ENCODE measurements at regions not wholly inside any gene's neighbourhood (a gene's known extent, or its start where the extent isn't known, plus 50 kb on each side); places are given as distances from the start of the nearest gene placed in this dataset.

DNA sequence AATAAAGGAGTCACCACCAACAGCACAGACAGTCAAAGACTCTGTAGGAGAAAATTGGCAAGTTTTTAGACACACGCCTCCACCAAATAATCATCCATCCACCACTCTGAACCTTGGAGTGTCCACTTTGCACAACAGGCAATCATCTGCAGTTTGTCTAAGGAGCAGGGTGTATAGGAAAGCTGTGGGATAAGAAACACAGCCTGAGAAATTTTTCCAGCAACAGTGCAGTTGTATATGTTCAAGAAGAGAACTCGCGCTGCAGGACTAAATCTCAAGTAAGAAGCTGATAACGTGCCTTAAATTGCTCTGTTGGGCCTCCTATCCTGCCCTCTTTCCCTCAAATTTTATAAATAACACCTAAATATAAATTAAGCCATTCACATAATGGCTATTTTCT, 136.7 kb upstream of the PPARGC1A start:
- POLR2A ChIA-PET, result no interaction called here
- TF ChIP-seq EZH2phosphoT487 (IDR thresholded peaks at IDR 0.05; ENCODE audit: borderline replicate concordance, low read depth, low read length), result no peak
- TF ChIP-seq, protein P1, sequence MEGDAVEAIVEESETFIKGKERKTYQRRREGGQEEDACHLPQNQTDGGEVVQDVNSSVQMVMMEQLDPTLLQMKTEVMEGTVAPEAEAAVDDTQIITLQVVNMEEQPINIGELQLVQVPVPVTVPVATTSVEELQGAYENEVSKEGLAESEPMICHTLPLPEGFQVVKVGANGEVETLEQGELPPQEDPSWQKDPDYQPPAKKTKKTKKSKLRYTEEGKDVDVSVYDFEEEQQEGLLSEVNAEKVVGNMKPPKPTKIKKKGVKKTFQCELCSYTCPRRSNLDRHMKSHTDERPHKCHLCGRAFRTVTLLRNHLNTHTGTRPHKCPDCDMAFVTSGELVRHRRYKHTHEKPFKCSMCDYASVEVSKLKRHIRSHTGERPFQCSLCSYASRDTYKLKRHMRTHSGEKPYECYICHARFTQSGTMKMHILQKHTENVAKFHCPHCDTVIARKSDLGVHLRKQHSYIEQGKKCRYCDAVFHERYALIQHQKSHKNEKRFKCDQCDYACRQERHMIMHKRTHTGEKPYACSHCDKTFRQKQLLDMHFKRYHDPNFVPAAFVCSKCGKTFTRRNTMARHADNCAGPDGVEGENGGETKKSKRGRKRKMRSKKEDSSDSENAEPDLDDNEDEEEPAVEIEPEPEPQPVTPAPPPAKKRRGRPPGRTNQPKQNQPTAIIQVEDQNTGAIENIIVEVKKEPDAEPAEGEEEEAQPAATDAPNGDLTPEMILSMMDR (conservative IDR thresholded peaks at IDR 0.05; ENCODE audit: low read length), result no peak
- intact Hi-C loops (cut with micrococcal nuclease; ENCODE audit: unreplicated experiment), result no loop called here
- Histone ChIP-seq H3K79me2 (ENCODE audit: insufficient read depth, low read depth, low read length) (no peaks in the 10 kb centered on the region), H3K4me2 (ENCODE audit: low read length) (no peak overlapping the region), H3K9me2 (ENCODE audit: insufficient read depth, low read length) (no peaks in the 10 kb centered on the region), H3K4me3 (ENCODE audit: low read depth, low read length, poor library complexity, severe bottlenecking) (no peak overlapping the region), H2AFZ (ENCODE audit: low read length) (no peak overlapping the region), H3K9me3 (ENCODE audit: low read length) (no peaks in the 10 kb centered on the region), H3K4me1 (ENCODE audit: insufficient read depth, low read length, poor library complexity, severe bottlenecking) (no peaks in the 10 kb centered on the region), H3K27ac (ENCODE audit: low read depth, low read length, poor library complexity, severe bottlenecking) (no peak overlapping the region), H3K36me3 (ENCODE audit: insufficient read depth, low read length) (no peaks in the 10 kb centered on the region), H4K20me1 (ENCODE audit: insufficient read depth, low read length) (no peaks in the 10 kb centered on the region)
- DNase-seq (ENCODE audit: low spot score), result no peak
- BruUV-seq (replicated peaks), result no TSS peak
- CTCF ChIA-PET (ENCODE audit: unreplicated experiment), result no interaction called here

DNA sequence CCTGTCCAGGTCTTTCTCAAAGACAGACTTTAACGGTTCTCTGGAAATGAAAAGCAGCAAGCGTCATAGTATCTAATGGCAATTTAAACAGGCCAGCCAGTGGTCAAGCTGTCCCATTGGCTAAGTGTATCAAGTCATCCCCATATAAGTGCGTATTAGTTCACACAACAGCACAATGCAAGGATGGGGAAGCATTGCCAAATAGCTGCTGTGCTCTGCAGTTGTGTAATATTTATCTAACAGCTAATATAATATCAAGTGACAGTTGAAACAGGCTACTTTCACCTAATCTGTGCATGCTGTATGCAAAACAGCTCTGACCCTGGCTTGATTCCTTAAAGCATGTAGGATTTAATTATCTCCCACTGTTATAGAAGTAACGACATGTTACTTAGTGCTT, 134.8 kb upstream of the PPARGC1A start:
- H3K36me3 ChIP-seq (ENCODE audit: insufficient read depth, low read length), result no peaks in the 10 kb centered on the region
- no peak overlapping the region for H3K27ac ChIP-seq (ENCODE audit: low read depth, low read length, poor library complexity, severe bottlenecking)
- H3K9me3 ChIP-seq (ENCODE audit: low read length), result no peaks in the 10 kb centered on the region
- H4K20me1 ChIP-seq (ENCODE audit: insufficient read depth, low read length), result no peaks in the 10 kb centered on the region
- TF ChIP-seq EZH2phosphoT487 (IDR thresholded peaks at IDR 0.05; ENCODE audit: borderline replicate concordance, low read depth, low read length), result no peak
- TF ChIP-seq, protein P1 (conservative IDR thresholded peaks at IDR 0.05; ENCODE audit: low read length), result no peak
- H3K4me3 ChIP-seq (ENCODE audit: low read depth, low read length, poor library complexity, severe bottlenecking), result no peak overlapping the region
- intact Hi-C loops (cut with micrococcal nuclease; ENCODE audit: unreplicated experiment), result no loop called here
- CTCF ChIA-PET (ENCODE audit: unreplicated experiment), result no interaction called here
- H2AFZ ChIP-seq (ENCODE audit: low read length), result no peak overlapping the region
- no peaks in the 10 kb centered on the region for H3K9me2 ChIP-seq (ENCODE audit: insufficient read depth, low read length)
- no peaks in the 10 kb centered on the region for H3K4me1 ChIP-seq (ENCODE audit: insufficient read depth, low read length, poor library complexity, severe bottlenecking)
- BruUV-seq (replicated peaks), result no TSS peak
- POLR2A ChIA-PET, result no interaction called here
- no peaks in the 10 kb centered on the region for H3K79me2 ChIP-seq (ENCODE audit: insufficient read depth, low read depth, low read length)
- H3K4me2 ChIP-seq (ENCODE audit: low read length), result no peak overlapping the region
- no peak for DNase-seq (ENCODE audit: low spot score)

- intact Hi-C loops (cut with micrococcal nuclease; ENCODE audit: unreplicated experiment), result no loop called here
- no peaks in the 10 kb centered on the region for H3K36me3 ChIP-seq (ENCODE audit: insufficient read depth, low read length)
- H2AFZ ChIP-seq (ENCODE audit: low read length), result no peak overlapping the region
- no peaks in the 10 kb centered on the region for H3K9me3 ChIP-seq (ENCODE audit: low read length)
- H3K9me2 ChIP-seq (ENCODE audit: insufficient read depth, low read length), result no peaks in the 10 kb centered on the region
- H3K27ac ChIP-seq (ENCODE audit: low read depth, low read length, poor library complexity, severe bottlenecking), result no peak overlapping the region
- ChIA-PET POLR2A (interaction anchor here (0.8 kb wide), 1 partner anchor 15 kb away, joined by 3 read pairs; no protein-coding TSS in a partner anchor), CTCF (ENCODE audit: unreplicated experiment) (no interaction called here)
- no peaks in the 10 kb centered on the region for H4K20me1 ChIP-seq (ENCODE audit: insufficient read depth, low read length)
- no peak overlapping the region for H3K4me3 ChIP-seq (ENCODE audit: low read depth, low read length, poor library complexity, severe bottlenecking)
- no TSS peak for BruUV-seq (replicated peaks)
- H3K4me2 ChIP-seq (ENCODE audit: low read length), result no peak overlapping the region
- H3K4me1 ChIP-seq (ENCODE audit: insufficient read depth, low read length, poor library complexity, severe bottlenecking), result no peaks in the 10 kb centered on the region
- TF ChIP-seq, protein P1 (conservative IDR thresholded peaks at IDR 0.05; ENCODE audit: low read length), result no peak
- TF ChIP-seq EZH2phosphoT487 (IDR thresholded peaks at IDR 0.05; ENCODE audit: borderline replicate concordance, low read depth, low read length), result no peak
- no peak for DNase-seq (ENCODE audit: low spot score)
- H3K79me2 ChIP-seq (ENCODE audit: insufficient read depth, low read depth, low read length), result no peaks in the 10 kb centered on the region
Measured at GRCh38 chr4:24024157-24024556, 134.3 kb upstream of the PPARGC1A start.
